ENCODE measurements at regions not wholly inside any gene's neighbourhood (a gene's known extent, or its start where the extent isn't known, plus 50 kb on each side); places are given as distances from the start of the nearest gene placed in this dataset.

DNA sequence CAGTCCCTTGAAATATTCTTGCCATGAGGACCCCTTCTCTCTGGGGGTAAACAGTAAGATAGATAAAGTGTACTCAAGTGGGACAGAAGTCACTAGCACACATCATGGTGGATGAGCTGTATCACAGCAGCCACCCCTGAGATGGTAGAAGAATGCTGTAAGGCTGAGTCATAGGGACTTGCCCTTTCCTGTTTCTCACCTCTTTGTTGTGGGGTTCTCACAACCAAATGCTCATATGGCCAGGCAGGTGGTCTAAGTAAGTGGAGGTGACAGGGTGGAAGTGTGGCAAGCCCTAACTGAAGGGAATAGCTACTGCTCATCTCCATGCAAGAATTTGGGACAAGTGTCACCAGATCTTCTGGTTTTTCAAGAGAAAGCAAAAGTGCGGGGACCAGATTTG lies 202.7 kb upstream of the SLC14A2 start:
- no peak for TF ChIP-seq POLR2A (IDR thresholded peaks at IDR 0.05; ENCODE audit: extremely low read depth, insufficient read length)
- TF ChIP-seq MYC (IDR thresholded peaks at IDR 0.05; ENCODE audit: low read depth, low read length), result no peak
- TF ChIP-seq, protein P1, sequence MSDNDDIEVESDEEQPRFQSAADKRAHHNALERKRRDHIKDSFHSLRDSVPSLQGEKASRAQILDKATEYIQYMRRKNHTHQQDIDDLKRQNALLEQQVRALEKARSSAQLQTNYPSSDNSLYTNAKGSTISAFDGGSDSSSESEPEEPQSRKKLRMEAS (IDR thresholded peaks at IDR 0.05; ENCODE audit: low read depth, low read length), result no peak
- TF ChIP-seq, protein P2, sequence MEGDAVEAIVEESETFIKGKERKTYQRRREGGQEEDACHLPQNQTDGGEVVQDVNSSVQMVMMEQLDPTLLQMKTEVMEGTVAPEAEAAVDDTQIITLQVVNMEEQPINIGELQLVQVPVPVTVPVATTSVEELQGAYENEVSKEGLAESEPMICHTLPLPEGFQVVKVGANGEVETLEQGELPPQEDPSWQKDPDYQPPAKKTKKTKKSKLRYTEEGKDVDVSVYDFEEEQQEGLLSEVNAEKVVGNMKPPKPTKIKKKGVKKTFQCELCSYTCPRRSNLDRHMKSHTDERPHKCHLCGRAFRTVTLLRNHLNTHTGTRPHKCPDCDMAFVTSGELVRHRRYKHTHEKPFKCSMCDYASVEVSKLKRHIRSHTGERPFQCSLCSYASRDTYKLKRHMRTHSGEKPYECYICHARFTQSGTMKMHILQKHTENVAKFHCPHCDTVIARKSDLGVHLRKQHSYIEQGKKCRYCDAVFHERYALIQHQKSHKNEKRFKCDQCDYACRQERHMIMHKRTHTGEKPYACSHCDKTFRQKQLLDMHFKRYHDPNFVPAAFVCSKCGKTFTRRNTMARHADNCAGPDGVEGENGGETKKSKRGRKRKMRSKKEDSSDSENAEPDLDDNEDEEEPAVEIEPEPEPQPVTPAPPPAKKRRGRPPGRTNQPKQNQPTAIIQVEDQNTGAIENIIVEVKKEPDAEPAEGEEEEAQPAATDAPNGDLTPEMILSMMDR (IDR thresholded peaks at IDR 0.05; ENCODE audit: low read depth, low read length), result no peak
- no peak overlapping the region for H3K4me3 ChIP-seq (ENCODE audit: low read depth, low read length)
- no peak for DNase-seq (ENCODE audit: low read depth)

DNA sequence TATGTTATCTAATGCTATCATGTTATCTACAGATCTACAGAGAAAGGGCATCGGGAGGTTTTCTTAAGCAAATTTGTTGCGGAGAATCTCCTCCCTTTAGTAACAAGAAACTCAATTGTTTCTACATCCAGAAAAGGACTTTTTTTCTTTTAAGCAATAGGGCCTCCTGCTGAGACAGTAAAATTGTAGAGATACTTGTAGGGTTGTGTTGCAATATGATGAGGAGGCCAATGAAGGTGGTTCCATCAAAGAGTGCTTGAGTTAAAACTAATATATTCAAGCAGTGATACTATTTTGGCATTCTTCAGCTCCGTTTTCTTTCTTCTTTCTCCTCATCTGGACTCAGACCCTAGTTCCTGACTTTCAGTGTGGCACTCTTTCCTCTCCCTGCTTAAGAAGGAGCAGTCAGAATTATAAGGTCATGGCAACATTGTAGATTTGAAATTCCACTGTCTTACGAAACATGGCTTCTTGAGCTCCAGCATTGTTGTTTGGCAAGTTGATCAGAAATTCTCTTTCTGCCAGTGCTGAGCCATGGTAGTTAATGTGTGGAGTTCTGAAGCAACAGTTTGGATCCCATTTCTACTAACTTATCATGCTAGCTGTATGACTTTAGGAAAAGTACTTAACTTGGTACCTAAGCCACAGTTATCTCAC lies 202.0 kb upstream of the SLC14A2 start:
- H3K4me3 ChIP-seq (ENCODE audit: low read depth, low read length), result no peak overlapping the region
- no peak for TF ChIP-seq MYC (IDR thresholded peaks at IDR 0.05; ENCODE audit: low read depth, low read length)
- TF ChIP-seq, protein P2 (IDR thresholded peaks at IDR 0.05; ENCODE audit: low read depth, low read length), result no peak
- TF ChIP-seq, protein P1 (IDR thresholded peaks at IDR 0.05; ENCODE audit: low read depth, low read length), result no peak
- TF ChIP-seq POLR2A (IDR thresholded peaks at IDR 0.05; ENCODE audit: extremely low read depth, insufficient read length), result no peak
- DNase-seq (ENCODE audit: low read depth), result peak; percentile 2

DNA sequence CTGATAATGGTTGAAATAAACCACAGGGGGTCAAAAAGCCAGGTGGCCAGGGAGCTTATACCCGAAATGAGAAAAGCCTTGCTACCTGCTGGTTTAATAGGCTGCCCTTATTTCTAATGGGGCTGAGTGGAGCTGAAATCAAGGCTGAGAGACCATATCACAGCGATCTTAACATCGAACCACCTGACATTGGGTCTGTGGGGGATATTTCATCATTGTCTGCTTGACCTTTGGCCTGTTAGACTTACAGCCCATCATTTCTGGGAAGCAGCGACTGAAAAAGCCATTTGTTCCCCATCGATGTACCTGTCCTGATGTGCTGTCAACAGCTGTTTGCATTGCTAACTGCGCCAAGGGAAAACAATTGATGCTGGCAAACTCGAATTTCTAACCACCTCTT lies 199.7 kb upstream of the SLC14A2 start:
- no peak for DNase-seq (ENCODE audit: low read depth)
- no peak overlapping the region for H3K4me3 ChIP-seq (ENCODE audit: low read depth, low read length)
- no peak for TF ChIP-seq POLR2A (IDR thresholded peaks at IDR 0.05; ENCODE audit: extremely low read depth, insufficient read length)
- TF ChIP-seq, protein P2 (IDR thresholded peaks at IDR 0.05; ENCODE audit: low read depth, low read length), result no peak

DNA sequence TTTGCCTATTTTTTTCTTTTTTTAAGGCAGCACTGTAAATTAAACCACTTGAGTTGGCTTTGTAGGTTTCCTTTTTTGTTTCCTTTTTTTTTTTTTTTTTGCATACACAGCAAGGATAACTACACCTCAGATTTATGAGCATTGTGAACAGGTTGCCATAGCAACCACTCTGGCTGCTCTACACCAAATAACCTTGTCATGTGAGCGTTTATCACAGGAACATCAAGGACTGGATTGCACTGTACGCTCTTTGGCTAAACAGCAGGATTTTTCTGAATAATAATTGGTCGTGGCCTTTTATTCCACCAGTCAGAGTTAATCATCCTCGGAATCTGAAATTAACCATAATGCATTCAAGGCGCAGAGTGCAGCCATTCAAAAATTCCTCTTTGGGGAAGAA lies 199.1 kb upstream of the SLC14A2 start:
- no peak for DNase-seq (ENCODE audit: low read depth)
- TF ChIP-seq, protein P1 (IDR thresholded peaks at IDR 0.05; ENCODE audit: low read depth, low read length), result no peak
- TF ChIP-seq MYC (IDR thresholded peaks at IDR 0.05; ENCODE audit: low read depth, low read length), result no peak
- TF ChIP-seq, protein P2 (IDR thresholded peaks at IDR 0.05; ENCODE audit: low read depth, low read length), result no peak
- H3K4me3 ChIP-seq (ENCODE audit: low read depth, low read length), result no peak overlapping the region

DNA sequence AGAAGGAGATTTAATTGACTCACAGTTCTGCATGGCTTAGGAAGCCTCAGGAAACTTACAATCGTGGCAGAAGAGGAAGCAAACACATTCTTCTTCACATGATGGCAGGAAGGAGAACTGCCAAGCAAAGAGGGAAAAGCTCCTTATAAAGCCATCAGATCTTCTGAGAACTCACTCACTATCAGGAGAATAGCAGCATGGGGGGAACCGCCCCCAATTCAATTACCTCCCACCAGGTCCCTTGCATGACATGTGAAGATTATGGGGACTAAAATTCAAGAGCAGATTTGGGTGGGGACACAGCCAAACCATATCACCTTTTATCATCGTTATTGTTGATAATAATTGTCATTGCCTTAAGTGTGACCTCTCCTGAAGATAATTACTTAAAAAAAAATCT lies 197.9 kb upstream of the SLC14A2 start:
- no peak for DNase-seq (ENCODE audit: low read depth)
- TF ChIP-seq POLR2A (IDR thresholded peaks at IDR 0.05; ENCODE audit: extremely low read depth, insufficient read length) (no peak), MYC (IDR thresholded peaks at IDR 0.05; ENCODE audit: low read depth, low read length) (no peak)
- TF ChIP-seq, protein P1 (IDR thresholded peaks at IDR 0.05; ENCODE audit: low read depth, low read length), result no peak
- TF ChIP-seq, protein P2 (IDR thresholded peaks at IDR 0.05; ENCODE audit: low read depth, low read length), result no peak
- no peak overlapping the region for H3K4me3 ChIP-seq (ENCODE audit: low read depth, low read length)

DNA sequence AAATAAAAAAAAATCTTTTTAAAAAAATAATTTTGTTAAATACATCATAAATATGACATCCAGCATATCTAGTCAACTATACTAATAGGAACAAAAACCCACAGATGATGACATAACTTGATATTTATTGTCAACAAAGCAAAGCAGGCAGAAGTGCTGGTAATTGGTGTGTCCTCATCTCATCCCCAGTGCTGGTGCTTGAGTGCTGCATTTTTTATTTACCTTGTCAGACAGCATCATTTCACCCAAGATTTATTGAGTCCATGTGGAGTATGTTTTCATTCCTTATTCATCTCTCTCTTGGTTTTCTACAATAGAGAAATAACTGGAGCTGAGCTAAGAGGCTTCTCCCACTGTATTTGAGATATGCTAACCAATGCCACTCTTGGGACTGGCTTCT lies 191.6 kb upstream of the SLC14A2 start:
- no peak overlapping the region for H3K4me3 ChIP-seq (ENCODE audit: low read depth, low read length)
- no peak for DNase-seq (ENCODE audit: low read depth)
- no peak for TF ChIP-seq POLR2A (IDR thresholded peaks at IDR 0.05; ENCODE audit: extremely low read depth, insufficient read length)
- TF ChIP-seq, protein P2 (IDR thresholded peaks at IDR 0.05; ENCODE audit: low read depth, low read length), result no peak
- TF ChIP-seq, protein P1 (IDR thresholded peaks at IDR 0.05; ENCODE audit: low read depth, low read length), result no peak
- TF ChIP-seq MYC (IDR thresholded peaks at IDR 0.05; ENCODE audit: low read depth, low read length), result no peak
